ENCODE measurements at regions not wholly inside any gene's neighbourhood (a gene's known extent, or its start where the extent isn't known, plus 50 kb on each side); places are given as distances from the start of the nearest gene placed in this dataset.
"Not testable (repeated sequence)": the region's sequence is repeated elsewhere in the genome, so short reads cannot be mapped to it uniquely, and the experiment has no call there.

DNA sequence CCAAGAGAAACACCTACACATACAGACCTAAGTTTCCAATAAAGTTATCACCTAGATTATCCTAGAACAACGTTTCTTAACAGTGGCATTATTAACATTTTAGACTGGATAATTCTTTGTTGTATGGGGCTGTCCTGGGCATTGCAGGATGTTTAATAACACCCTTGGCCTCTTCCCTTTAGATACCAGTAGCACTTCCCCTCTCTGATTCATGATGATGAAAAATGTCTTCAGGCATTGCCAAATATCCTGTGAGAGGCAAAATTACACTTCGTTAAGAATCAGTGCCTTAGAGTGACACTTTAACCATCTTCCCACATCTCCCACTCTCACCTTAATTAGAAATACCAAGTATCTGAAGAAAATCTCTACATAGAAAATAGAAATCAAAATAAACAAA is 352.6 kb downstream of the CGGBP1 start:
- DNase-seq = no peak

DNA sequence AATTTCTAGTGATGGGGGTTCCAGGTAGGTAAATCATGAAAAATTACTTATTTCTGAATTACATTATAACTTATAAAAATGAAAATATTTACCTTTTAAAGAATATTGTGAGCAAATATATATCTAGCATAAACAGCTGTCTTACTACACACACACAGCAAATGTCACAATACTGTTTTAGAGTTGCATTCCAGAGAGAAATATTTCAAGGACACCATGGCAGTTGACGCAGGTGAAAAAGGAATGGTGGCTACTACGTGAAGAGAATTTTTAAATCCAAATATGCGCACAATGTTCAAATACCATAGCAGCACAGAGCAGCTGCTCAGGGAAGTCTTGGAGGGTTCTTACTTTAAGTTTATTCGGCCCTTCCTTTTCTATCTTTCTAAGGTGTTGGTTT is 356.2 kb downstream of the CGGBP1 start:
- no peak for DNase-seq

DNA sequence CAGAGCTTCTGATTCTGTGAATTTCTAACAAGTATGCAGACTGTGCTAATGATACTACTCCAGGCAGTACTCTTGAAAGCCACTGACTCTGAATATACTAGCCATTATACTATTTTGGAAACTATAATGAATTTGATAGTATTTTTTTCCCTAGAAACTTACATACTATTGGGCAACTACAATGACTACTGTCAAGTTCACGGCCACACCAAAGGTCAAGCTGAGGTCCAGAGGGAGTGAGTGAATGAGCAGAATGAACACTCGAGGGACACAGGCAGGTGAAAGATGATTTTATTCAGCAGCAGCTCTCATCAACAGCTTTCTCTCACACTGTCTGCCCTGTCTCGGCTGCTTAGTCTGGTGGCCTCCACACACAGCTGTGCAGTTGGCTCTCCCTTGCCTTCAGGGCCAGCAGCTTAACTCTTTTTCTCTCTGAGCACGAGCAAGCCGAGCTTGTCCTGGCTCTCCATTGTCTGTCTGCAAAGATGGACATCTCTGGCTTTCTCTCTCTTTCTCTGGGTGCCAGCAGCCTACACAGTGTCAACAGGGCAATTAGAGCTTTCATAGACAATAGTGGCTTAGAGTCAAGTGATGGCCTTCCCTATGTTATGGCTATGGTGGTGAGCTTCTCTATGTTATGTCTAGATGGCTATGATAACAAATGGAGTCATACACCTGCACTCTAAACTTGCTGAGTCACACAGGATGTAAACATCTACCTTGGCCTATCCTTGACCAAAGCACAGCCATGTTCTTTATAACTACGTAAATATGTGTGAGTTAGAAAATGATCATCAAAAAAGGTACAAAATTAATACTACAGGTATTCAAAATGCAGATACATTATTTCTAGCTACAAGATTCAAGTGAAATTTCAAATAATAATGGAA is 362.4 kb downstream of the CGGBP1 start:
- DNase-seq = no peak

DNA sequence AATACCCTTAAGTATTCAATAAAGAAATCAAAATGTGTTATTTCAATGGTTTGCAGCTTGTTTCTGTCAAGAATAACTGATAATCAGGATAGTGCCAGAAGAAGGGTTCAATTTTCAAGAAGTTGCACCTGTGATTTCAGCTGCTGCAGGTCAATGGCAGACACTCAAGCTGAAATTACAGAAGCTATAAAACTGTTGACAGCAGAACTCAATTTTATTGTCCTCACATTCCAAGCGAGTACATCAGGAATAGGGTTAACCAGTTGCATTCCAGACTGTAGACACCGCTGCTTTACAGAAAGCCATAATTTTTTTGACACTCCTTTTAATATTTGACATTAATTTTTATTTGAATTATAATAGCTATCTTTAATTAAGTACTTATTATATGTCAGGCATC is 364.1 kb downstream of the CGGBP1 start:
- DNase-seq = no peak

DNA sequence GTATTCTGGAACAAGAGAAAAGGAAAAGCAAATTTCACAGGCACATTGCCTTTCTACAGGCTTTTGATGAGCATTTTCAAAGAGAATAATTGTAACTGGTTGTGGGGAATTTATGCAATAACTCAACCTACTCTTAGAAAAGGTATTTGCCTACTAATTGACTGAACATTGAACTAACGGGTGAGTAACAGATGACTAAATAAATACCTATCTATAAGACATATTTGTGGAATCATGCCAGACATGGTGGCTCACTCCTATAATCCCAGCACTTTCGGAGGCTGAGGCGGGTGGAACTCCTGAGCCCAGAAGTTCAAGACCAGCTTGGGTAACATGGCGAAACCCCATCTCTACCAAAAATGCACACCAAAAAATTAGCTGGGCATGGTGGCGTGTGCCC is 367.7 kb downstream of the CGGBP1 start:
- DNase-seq = peak; percentile 39

DNA sequence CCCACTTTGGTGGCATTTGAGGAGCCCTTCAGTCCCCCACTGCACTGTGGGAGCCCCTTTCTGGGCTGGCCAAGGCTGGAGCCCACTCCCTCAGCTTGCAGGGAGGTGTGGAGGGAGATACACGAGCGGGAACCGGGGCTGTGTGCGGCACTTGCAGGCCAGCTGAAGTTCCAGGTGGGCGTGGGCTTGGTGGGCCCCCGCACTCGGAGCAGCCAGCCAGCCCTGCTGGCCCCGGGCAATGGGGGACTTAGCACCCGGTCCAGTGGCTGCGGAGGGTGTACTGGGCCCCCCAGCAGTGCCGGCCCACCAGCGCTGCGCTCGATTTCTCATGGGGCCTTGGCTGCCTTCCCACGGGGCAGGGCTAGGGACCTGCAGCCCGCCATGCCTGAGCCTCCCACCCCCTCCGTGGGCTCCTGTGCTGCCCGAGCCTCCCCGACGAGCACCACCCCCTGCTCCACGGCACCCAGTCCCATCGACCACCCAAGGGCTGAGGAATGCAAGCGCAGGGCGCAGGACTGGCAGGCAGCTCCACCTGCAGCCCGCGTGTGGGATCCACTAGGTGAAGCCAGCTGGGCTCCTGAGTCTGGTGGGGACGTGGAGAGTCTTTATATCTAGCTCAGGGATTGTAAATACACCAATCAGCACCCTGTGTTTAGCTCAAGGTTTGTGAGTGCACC is 379.7 kb downstream of the CGGBP1 start:
- DNase-seq = not testable (repeated sequence)

DNA sequence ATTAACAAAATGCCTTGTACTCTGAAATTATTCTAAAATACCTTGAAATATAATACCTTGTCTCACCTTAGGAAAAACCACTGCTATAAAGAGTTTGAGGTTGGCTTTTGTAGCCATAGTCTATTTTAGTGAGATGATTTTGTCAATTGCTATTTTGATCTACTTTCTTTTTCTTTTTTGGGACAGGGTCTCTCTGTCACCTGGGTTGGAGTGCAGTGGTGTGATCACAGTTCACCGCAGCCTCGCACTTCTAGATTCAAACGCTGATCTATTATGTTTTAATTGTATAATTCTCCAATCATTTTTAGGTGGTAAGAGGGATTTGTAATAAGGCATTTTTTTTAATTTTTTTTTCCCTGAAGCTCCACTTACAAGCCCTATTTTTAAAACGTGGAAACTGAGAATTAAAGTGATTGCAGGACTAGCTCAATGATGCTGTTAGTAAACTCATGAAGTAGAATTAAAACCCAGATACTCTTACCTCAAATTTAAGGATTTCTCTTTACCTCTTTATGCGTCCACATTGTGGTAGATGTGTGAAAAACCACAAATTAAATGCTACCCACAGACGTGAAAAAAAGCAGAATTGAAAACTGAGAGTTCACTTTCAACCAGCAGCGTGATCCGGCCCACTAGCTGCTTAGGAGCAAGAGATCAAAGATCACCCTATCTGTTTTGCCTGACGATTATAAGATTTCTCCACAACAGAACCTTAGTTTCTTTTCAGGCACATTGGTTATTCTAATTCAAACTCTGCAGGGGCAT is 384.2 kb downstream of the CGGBP1 start:
- no peak for DNase-seq

DNA sequence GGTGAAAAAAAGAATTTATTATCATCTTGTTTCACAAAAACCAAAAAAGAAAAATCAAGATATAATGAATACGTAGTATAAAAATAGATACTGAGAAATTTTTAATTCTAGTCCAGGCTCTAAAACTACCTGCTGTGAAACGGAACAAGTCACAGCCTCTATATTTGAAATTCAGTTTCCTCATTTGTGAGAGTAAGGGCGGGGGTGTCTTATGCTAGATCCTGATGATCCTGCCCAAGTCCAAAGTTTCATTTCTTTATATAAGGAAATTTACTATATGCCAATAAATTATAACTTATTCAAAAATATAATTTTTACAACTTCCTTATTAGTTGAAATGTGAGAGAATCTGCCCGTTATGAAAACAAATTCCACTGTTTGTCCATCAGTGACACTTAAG is 385.7 kb downstream of the CGGBP1 start:
- DNase-seq = no peak

DNA sequence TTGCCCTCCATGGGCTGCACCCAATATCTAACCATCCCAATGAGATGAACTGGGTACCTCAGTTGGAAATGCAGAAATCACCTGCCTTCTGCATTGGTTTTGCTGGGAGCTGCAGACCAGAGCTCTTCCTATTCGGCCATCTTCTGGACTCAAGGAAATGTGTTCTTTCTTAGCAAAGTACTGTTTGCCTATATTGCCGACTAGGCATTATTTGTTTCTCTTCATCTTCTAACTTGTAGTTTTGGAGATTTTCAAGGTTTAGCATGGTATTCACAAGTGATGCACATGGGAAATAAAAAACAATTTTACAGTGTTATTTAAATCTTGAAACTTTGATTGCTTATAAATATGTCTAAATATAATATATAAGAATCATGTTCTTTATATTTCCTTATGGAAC is 377.8 kb upstream of the POU1F1 start:
- no peak for DNase-seq

DNA sequence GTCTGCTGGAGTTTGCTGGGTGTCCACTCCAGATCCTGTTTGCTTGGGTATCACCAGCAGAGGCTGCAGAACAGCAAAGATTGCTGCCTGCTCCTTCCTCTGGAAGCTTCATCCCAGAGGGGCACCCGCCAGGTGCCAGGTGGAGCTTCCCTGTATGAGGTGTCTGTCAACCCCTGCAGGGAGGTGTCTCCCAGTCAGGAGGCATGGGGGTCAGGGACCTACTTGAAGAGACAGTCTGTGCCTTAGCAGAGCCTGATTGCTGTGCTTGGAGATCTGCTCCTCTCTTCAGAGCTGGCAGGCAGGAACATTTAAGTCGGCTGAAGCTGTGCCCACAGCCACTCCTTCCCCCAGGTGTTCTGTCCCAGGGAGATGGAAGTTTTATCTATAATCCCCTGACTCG is 376.8 kb upstream of the POU1F1 start:
- not testable (repeated sequence) for DNase-seq

DNA sequence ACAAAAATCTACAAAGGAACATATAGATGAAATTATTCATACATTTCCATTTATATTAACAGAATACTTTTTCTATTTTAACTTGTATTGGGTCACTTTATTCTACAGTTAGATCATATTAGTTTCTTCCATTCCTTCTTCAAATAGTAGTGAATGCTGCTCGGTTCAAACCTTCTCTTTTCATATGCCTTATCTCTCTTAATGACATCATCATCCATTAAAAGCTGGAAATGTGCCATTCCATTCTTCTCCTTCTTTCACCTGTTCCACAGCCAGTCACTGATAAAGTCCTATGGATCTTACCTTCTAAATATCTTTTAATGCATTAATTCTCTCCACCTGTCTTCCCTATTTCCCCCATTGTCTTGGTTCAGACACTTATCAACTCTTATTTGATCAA is 358.0 kb upstream of the POU1F1 start:
- no peak for DNase-seq

DNA sequence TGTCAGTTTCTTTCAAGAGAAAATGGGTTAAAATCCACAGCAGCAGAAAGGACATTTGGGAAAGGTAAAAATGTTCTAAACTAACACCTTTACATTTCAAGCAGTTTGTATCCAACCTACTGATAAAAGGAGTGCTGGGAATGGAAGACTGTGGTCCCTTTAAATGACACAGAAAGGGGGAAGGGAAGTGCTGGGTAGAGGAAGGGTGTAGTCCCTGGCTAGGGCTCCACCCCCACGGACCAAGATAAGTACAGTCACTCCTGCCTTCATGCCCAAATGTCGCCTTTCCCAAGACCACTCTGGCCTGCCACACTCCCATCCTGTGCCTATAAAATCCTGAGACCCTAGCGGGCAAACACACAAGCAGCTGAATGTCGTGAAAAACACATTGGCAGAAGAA is 350.9 kb upstream of the POU1F1 start:
- DNase-seq = no peak

DNA sequence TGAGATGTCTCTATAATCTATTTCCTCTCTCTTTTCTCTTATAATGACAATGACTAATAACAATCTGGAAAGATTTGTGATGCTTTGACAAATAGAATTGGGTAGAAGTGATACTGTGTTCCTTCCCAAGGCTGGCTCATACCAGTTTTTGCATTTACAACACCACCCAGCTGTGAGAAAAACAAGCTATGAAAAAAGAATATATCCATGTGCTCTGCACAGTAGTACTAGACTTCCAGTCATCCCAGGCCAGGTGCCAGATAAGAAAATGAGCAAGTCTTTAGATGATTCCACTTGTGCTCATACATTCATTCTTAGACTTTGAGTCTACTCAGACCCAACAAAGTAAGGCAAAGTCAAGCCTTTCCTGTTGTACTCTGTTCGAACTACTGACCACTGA is 350.2 kb upstream of the POU1F1 start:
- DNase-seq = peak; percentile 44

DNA sequence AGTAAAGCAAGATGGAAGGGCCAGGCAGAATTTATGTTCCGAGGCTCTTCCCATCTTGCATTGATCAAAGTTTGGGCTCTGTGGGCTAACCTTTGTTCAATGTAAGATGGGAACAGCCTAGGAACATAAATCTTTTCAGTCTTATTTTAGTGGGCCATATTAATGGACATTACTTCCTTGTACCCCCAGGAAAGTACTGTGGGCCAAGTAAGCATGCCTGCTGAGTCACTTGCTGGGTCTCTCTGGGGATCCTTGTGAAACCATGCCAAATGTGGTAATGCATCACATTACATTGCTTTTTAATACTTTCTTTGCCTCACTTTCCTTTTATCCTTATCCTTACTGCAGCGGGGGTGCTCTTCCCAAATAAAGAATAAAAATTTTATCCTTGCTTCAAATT is 349.5 kb upstream of the POU1F1 start:
- peak; percentile 43 for DNase-seq

DNA sequence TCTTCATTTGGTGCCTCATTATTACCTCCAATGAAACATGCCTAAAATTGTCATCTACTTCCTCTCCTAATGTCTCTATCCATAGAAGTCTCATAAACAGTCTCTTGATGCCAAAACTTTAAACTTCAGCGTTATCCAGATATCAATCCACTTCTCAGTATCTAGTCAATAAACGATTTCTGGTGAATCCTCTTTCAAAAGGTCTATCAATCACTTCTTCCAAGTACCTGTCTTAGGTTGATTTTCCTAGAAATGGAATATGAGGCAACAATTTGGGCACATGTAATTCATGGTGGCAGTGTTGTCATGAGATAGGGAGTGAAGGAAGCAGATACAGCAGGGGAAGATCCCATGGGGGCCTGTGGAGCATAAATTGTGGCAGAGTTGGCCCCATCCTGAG is 348.5 kb upstream of the POU1F1 start:
- no peak for DNase-seq

DNA sequence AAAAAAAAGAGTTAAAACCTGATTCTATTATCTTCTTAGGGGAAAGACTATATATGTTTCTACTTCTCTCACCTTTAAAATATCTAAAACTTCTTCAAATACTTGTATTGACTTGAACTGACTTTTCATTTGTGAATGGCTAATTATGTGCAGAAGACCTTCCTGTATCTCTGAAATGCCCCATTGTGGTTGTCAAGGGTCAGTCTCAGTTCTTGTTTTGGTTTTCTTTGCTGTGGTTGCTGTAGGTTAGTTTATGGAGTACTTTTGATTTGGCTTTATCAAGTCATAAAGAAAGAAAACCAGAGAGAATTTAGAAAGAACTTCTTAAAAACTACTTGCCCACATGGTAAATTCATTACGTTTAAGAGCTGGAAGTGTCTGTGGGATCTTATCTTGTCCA is 345.3 kb upstream of the POU1F1 start:
- DNase-seq = no peak

DNA sequence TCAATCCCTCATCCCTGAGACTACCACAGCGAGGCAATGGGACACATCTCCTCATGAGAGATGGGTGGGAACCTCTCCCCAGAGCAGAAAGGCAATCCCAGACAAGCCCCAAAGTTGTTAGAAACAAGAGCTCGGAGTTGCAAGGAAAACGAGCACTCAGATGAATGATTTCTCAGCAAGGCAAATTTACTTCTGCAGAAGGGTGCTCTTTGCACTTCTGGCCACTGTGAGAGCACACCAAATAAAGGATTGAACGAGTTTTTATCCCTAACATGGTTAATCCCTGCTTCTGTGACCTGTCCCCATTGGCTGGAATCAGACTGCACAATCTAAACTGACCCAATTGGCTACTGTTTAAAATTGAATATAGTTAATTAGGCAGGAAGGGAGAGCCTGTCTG is 339.1 kb upstream of the POU1F1 start:
- DNase-seq = no peak

DNA sequence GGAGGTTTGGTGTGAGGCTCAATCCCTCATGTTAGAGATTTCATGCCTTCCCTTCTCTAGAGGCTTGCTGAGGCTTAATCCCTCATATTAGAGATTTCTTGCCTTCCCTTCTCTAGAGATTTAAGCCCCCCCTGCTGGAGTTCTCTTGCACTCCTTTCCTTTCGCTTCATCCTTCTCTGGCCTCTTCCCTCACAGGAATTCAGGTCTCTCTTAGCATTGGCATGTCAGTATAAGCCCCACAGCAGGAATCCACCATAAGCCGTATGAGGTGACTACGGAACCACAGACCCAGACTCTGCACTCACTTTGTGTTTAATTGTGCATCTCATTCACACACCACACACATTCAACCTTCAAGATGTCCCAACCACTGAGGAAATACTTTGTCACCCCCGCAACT is 338.6 kb upstream of the POU1F1 start:
- no peak for DNase-seq

DNA sequence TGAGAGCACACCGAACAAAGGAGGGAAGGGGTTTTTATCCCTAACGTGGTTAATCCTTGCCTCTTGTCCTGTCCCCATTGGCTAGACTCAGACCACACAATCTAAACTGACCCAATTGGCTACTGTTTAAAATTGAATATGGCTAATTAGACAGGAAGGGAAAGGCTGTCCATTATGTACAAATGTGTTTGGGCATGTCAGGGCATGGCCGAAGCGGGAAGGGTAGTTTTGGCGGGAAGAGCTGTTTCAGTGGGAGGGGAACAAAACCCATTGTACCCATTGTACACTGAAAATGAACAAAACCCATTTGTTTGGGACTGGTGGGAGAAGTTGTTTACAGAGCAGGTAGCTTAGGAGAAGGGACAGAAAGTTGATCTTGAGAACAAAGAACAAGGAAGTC is 330.9 kb upstream of the POU1F1 start:
- no peak for DNase-seq

DNA sequence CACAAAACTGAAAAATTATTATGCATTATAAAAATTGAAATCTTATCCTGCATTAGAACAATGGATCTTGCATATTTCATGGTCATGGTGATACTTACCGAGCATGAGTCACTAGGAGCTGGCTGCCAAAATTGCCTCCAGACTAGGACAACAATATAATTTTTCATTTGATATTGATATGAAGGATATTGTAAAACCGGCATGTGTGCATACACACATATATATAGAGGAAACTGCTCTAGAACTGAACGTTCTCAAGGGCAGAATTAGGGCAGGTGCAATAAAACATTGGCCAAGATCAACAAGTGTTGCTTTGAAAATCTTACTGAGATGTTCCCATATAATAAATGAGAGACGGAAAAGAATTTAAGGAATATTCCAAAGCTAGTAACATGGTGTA is 319.4 kb upstream of the POU1F1 start:
- no peak for DNase-seq

DNA sequence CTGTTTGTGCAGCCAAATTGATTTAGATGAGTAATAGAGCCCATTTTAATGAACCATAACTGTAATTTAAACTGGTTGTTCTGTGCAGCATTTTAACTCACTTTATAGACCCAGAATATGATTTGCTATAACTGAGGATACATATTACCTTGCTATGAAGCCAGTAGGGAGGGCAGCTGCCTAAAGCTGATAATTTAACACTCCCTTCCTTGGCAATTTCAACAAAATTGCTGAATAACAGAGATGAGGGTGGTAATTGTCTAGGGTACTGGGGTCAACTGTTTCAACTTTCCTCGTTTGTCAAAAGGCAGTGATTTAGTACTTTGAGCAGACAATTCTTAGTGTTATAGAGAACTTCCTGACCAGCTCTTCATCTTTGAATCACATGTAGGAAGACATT is 304.9 kb upstream of the POU1F1 start:
- no peak for DNase-seq

DNA sequence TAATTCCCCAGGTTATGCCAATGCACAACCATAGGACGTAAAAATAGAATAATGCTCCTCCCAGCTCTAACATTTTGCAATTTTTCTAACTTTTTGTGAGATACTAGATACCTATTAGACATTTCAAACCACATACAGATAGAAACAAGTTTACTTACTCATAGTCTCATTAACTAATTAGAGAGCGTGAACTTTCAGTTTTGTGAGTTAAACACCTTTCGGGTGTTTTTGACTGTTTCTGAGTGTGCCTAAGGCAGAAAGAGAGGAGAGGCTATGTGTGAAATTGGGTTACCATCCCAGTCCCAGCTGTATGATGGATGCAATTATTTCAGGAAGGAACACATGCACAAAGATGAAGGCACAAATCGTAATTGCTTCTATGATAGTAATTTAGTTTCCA is 300.4 kb upstream of the POU1F1 start:
- DNase-seq = no peak

DNA sequence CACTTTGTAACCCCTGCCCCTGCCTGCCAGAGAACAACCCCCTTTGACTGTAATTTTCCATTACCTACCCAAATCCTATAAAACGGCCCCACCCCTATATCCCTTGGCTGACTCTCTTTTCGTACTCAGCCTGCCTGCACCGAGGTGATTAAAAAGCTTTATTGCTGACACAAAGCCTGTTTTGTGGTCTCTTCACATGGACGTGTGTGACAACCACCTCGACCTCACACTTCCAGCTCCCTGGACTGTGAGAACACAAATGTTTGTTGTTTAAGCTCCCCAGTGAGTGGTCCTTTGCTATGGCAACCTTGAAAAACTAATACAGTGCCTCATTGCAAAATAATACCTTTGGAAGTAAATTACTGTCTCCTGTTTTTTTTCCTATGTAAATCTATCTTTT is 299.2 kb upstream of the POU1F1 start:
- DNase-seq = no peak

DNA sequence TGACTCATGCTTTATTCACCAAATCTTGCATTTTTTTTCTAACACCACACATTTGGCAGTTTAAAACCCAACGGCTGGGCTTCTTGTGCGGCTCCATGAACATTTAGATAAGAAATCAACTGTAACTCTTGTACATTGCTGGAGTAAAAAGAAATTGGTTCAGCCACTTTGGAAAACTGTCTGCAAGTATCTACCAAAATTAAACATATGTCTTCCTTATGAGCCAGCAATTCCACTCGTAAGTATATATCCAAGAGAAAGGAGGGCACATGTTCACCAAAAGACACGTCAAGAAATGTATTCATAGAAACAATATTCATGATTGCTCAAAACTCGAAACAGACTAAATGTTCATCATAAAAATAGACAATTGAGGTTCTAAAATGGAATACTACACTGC is 291.9 kb upstream of the POU1F1 start:
- DNase-seq = no peak
